GM12864 (cell line): ENCODE measurements at regions not wholly inside any gene's neighbourhood (a gene's known extent, or its start where the extent isn't known, plus 50 kb on each side); places are given as distances from the start of the nearest gene placed in this dataset.

ENCODE experiments used
- DNase-seq: peaks from one replicate; pipeline ENCODE4 v3.0.0-alpha.2; 2011; ENCODE audit warnings: low read depth
- H3K4me3 ChIP-seq: 2 replicates; pipeline ENCODE4 v1.5.1; 2011; ENCODE audit warnings: mild to moderate bottlenecking, low read depth, low read length, control low read depth
- TF ChIP-seq, protein P1 (sequence below): IDR thresholded peaks from 2 replicates; pipeline ENCODE4 v1.5.1; 2011; ENCODE audit warnings: low read depth, mild to moderate bottlenecking, moderate library complexity, low read length, control low read depth, inconsistent platforms; ENCODE audit errors: missing control alignments

DNA sequence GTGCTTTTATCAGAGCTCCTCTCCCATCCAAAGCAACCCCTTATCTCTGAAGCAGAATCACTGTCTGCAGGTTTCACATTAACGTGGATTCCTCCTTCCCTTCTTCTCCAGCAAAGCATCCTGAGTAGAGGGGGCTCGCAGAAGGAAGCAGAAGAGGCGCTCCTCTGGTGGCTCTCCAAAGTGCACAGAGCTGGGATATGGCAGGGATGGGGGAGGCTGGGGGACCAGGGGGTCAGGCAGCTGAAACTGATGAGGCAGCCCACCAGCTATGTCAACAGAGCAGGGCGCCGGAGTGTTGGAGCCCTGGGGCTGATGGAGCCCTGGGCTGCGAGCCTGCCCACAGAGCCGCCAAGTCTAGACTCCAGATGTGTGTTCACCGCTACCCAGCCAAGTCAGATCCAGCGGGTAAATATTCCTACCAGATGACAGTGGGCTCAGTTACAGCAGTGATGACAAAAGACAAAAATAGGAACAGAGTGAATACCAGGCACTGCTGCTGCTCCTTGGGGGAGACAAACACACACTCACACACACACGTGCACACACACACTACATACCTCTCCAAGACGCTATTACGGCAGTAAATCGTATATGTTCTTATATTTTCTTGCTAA is 678.3 kb upstream of the ID2 start:
- TF ChIP-seq, protein P1, sequence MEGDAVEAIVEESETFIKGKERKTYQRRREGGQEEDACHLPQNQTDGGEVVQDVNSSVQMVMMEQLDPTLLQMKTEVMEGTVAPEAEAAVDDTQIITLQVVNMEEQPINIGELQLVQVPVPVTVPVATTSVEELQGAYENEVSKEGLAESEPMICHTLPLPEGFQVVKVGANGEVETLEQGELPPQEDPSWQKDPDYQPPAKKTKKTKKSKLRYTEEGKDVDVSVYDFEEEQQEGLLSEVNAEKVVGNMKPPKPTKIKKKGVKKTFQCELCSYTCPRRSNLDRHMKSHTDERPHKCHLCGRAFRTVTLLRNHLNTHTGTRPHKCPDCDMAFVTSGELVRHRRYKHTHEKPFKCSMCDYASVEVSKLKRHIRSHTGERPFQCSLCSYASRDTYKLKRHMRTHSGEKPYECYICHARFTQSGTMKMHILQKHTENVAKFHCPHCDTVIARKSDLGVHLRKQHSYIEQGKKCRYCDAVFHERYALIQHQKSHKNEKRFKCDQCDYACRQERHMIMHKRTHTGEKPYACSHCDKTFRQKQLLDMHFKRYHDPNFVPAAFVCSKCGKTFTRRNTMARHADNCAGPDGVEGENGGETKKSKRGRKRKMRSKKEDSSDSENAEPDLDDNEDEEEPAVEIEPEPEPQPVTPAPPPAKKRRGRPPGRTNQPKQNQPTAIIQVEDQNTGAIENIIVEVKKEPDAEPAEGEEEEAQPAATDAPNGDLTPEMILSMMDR, result no peak
- no peak for DNase-seq
- H3K4me3 ChIP-seq, result no peak overlapping the region

DNA sequence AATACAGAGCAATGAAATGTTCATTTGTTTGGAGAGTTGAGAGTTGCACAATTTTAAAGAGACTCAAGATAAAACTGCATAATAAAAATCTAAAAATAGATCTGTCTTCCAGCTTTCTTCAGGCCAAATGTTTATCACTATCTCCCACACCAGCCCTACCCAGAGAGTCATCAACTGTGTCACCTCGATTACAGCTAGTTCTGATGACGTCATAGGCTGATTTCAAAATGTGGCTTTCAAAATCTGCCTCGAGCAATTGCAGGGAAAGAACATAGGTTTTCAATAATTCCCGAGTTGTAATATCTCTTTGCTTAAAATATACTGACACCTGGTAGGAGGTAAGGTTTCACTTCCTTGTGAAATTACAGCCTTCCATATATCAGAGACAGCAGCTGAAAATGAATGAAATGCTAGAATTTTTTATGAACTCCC is 677.6 kb upstream of the ID2 start:
- no peak overlapping the region for H3K4me3 ChIP-seq
- TF ChIP-seq, protein P1, result no peak
- DNase-seq, result no peak

DNA sequence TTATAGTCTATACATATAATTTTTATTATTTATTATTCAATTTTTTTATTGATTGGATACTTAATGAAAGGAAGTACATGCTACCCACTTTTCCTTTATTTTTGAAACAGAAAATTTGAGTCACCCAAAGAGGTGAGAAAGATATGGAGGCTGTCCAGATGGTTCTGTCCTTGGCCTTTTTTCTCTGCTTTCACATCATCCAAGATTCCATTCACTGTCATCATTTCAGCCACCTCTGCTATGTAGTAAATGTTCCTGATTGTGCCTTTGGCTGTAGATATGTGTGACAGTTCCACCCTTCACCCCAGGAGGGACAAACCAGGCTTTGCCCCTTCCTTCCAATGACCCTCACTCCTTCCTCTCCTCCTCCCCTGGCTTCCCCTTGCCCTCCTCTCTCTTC is 675.7 kb upstream of the ID2 start:
- H3K4me3 ChIP-seq, result no peak overlapping the region
- no peak for DNase-seq
- TF ChIP-seq, protein P1, result no peak

DNA sequence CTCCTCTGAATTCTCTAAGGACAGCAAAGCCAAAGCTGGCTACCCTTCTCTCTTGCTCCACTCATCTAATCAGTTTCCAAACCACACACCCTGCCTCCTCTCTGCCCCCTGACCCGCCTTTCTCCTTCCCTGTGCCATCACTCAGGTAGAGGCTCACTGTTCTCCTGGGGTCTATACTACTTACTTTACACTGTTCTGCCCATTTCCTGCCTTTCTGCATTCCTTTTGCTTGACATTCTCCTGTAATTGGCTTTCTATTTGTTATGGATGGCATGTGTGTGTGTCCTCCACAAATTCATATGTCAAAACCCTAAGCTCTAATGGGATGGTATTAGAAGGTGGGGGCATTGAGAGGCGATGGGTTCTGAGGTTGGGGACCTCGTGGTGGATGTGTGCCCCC is 675.2 kb upstream of the ID2 start:
- no peak overlapping the region for H3K4me3 ChIP-seq
- DNase-seq, result no peak
- TF ChIP-seq, protein P1, result no peak

DNA sequence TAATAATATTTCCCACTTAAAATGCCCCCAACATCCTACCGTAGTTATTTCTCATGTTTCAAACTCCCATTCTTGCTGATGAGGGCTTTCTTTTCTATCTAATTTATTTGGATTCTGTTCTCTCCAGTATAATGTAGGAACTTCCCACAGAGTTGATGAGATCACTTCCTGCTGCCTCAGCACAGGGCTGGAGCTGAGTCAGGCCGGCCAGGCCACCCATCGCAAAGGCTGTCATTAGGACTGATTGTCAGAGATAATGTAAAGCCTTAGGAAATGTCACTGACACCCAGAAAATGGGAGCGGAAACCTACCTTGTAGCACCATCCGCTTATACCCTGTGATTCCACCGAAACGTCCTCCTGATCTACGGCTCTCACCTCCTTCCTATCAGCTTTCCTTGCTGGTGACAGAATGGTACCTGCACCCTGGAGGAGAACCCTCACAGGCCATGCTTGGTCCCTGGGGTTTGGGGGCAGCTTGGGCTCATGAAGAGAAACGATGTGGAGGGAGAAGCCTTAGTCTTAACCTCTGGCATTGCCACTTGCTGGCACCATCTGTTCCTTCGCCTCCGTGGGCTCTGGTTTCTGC is 672.8 kb upstream of the ID2 start:
- DNase-seq, result no peak
- H3K4me3 ChIP-seq, result no peak overlapping the region

DNA sequence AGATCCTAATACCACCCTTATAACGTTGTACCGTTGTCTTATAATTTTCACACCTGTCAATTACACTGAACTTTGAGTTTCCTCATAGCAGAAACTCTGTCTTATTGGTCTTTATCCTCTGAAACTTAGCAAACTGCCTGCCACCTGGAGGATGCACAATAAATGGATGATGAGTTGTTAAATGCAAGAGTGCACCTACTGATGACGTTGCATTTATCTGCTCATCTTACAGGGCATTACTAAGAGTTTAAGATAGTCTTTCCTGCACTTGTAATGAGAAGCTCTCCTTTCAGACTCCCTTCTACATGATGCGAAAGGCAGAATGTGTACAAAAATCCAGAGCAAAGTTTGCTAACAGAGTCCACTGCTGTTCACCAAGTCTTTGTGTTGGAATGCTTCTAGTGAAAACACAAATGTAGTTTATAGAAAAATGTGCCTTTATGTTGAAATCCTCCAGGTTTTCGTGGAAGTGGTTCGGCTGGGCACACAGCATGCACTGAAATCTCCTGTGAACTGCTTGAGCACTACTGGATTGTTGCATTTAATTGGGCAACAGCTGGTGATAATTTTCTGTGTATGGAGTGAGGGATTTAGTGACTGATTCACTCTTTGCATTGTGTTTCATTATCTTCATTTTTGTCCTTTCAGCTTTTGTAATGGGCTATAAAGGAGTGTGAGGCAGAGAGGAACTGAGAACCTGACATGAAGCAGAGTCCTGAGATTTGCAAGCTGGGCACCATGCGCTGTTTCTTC is 665.8 kb upstream of the ID2 start:
- DNase-seq, result no peak
- TF ChIP-seq, protein P1, result no peak
- no peak overlapping the region for H3K4me3 ChIP-seq

More for the DNA sequence above, 672.8 kb upstream of the ID2 start:
- TF ChIP-seq, protein P1, result no peak

DNA sequence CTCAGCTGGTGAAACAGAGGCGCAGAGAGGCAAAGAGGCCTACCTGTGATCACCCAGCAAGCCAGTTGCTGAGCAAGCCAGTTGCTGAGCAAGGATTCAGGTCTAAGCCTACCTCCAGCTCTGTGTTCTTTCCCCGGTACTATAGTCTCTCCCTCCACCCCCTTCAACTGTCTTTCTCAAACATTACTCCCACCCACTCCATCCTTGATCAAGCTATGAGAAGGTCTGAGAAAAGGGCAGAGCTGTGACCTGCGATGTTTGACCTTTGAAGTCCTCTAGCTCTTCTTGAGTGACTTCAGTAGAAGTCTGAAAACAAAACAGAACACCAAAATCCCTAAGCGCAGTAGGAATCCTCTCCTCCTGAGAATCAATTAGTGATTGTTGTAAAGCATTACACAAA is 665.2 kb upstream of the ID2 start:
- TF ChIP-seq, protein P1, result no peak
- H3K4me3 ChIP-seq, result no peak overlapping the region
- DNase-seq, result no peak
